Gastroesophageal sphincter (tissue), 4 donors: ENCODE measurements at regions not wholly inside any gene's neighbourhood (a gene's known extent, or its start where the extent isn't known, plus 50 kb on each side); places are given as distances from the start of the nearest gene placed in this dataset.

Experiments
- ATAC-seq: fragments of 150-250 bp; one replicate; pipeline ENCODE4 v1.9.1; 2016; ENCODE audit warnings: mild to moderate bottlenecking, moderate library complexity
- H3K27ac ChIP-seq, 4 donors: fragments of 200-600 bp; sonication (generic) in 3 of 4; 1 replicate in 3 of 4; 2 replicates in 1 of 4; pipeline ENCODE4 v1.5.1; 2016 to 2019
- H3K27me3 ChIP-seq: fragments of 200-600 bp; sonication (generic); one replicate; pipeline ENCODE4 v1.5.1; 2019
- H3K36me3 ChIP-seq, 2 donors: fragments of 200-600 bp; sonication (generic); one replicate each; pipeline ENCODE4 v1.5.1; 2019; ENCODE audit warnings: control low read depth in 1 of 2
- H3K4me1 ChIP-seq, 3 donors: fragments of 200-600 bp; sonication (generic); 1 replicate in 2 of 3; 2 replicates in 1 of 3; pipeline ENCODE4 v1.5.1; 2016 to 2019; ENCODE audit warnings: control low read depth in 2 of 3
- H3K4me3 ChIP-seq, 2 donors: fragments of 200-600 bp; sonication (generic); one replicate each; pipeline ENCODE4 v1.5.1; 2019; ENCODE audit warnings: mild to moderate bottlenecking in 1 of 2, moderate library complexity in 1 of 2
- H3K9me3 ChIP-seq, 3 donors: fragments of 200-600 bp; sonication (generic); one replicate each; pipeline ENCODE4 v1.5.1; 2017 to 2019; ENCODE audit warnings: control low read depth in 2 of 3
- EP300 ChIP-seq: sonication (generic); formaldehyde crosslinking; IDR thresholded peaks from one replicate; pipeline ENCODE4 v1.6.1; 2017; ENCODE audit warnings: antibody characterized with exemption, mild to moderate bottlenecking
- POLR2A ChIP-seq, 2 donors: fragments of 450-650 bp; IDR thresholded peaks; one replicate each; pipeline ENCODE4 v1.6.1; 2017; ENCODE audit warnings: antibody characterized with exemption in 2 of 2, mild to moderate bottlenecking in 2 of 2, moderate library complexity in 1 of 2
- POLR2AphosphoS5 ChIP-seq: sonication (generic); formaldehyde crosslinking; IDR thresholded peaks from one replicate; pipeline ENCODE4 v1.6.1; 2017; ENCODE audit warnings: antibody characterized with exemption
- WGBS, 2 donors: methylation state at CpG; one replicate each; pipeline ENCODE4 v1.1.5; 2018; ENCODE audit warnings: low coverage in 1 of 2; 5-methylcytosine and 5-hydroxymethylcytosine counted together
- TF ChIP-seq, protein P1 (sequence below), 4 experiments: fragments of 200-600 bp in 2 of 4; fragments of 450-650 bp in 2 of 4; sonication (generic) in 1 of 4; IDR thresholded peaks; one replicate each; pipeline ENCODE4 v1.5.1; 2017 to 2019; ENCODE audit warnings: antibody characterized with exemption in 4 of 4, mild to moderate bottlenecking in 2 of 4, moderate library complexity in 2 of 4

DNA sequence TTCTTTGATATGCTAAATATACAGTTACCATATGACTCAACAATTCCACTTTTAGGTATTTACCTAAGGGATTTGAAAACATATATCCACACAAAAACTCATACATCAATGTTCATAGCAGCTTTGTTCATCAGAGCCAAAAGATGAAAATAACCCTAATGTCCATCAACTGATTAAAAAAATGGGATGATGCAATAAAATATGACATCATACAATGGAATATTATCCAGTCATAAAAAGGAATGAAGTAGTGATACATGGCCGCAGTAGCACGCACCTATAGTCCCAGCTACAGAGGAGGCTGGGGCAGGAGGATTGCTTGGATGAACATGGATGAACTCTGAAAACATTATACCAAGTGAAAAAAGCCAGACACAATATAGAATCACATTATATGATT lies 101.4 kb upstream of the SIRPA start:
- WGBS, 2 donors, result 88 to 90% methylated on average over 2 of the region's 2 CpGs
- Histone ChIP-seq H3K36me3 (no peaks in the 10 kb centered on the region), H3K27ac (no peak overlapping the region), H3K4me1 (no peaks in the 10 kb centered on the region), H3K9me3 (no peaks in the 10 kb centered on the region), H3K4me3 (no peak overlapping the region), H3K27me3 (peaks cover 26% of the 10 kb centered on the region)
- no peak for ATAC-seq
- TF ChIP-seq POLR2A (IDR thresholded peaks at IDR 0.05) (no peak), POLR2AphosphoS5 (no peak), EP300 (no peak)
- TF ChIP-seq, protein P1, sequence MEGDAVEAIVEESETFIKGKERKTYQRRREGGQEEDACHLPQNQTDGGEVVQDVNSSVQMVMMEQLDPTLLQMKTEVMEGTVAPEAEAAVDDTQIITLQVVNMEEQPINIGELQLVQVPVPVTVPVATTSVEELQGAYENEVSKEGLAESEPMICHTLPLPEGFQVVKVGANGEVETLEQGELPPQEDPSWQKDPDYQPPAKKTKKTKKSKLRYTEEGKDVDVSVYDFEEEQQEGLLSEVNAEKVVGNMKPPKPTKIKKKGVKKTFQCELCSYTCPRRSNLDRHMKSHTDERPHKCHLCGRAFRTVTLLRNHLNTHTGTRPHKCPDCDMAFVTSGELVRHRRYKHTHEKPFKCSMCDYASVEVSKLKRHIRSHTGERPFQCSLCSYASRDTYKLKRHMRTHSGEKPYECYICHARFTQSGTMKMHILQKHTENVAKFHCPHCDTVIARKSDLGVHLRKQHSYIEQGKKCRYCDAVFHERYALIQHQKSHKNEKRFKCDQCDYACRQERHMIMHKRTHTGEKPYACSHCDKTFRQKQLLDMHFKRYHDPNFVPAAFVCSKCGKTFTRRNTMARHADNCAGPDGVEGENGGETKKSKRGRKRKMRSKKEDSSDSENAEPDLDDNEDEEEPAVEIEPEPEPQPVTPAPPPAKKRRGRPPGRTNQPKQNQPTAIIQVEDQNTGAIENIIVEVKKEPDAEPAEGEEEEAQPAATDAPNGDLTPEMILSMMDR (IDR thresholded peaks at IDR 0.05), result no peak

DNA sequence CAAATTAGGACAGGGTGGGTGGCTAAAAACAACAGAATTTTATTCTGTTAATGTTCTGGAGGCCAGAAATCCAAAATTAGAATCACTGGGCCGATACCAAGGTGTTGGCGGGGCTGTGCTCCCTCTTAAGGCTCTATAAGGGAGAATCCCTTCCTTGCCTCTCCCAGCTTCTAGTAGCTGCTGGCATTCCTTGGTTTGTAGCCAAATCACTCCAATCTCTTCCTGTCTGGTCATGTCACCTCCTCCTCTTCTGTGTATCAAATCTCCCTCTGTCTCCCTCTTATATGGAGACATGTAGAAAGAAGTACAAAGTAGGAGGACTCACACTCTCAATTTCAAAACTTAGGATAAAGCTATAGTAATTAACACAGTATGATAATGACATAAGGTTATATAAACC lies 102.9 kb upstream of the SIRPA start:
- Histone ChIP-seq H3K27me3 (peaks cover 33% of the 10 kb centered on the region), H3K36me3 (no peaks in the 10 kb centered on the region), H3K27ac (no peak overlapping the region), H3K4me1 (no peaks in the 10 kb centered on the region), H3K4me3 (no peak overlapping the region), H3K9me3 (no peaks in the 10 kb centered on the region)
- WGBS, 2 donors, result 44 to 58% methylated on average over 2 of the region's 2 CpGs
- no peak for ATAC-seq
- TF ChIP-seq POLR2AphosphoS5 (no peak), POLR2A (IDR thresholded peaks at IDR 0.05) (no peak), EP300 (no peak)
- TF ChIP-seq, protein P1 (IDR thresholded peaks at IDR 0.05), result no peak

DNA sequence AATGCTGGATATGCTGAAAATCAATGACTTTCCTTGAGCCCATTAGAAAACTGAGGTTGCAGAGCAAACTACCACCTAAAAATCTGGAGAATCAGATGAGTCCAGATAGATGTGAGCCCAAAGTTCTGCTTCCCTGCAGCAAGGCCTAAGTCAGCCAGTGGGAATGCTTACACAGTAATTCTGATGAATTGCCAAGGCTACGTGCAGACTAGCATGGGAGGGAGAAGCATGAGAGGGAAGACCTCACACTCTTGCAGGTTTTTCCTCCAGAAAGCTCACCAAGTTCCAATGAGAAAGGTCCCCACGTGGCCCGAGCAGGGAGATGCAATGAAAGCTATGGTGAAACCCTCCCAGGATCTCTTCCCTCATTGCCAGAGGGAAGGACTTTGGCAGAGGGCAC lies 104.8 kb upstream of the SIRPA start:
- WGBS, 2 donors, result 7% methylated on average over 3 of the region's 3 CpGs; no CpG with 5 or more reads in 1 of the 2 donors
- no peaks in the 10 kb centered on the region for H3K4me1 ChIP-seq
- H3K9me3 ChIP-seq, result no peaks in the 10 kb centered on the region
- no peaks in the 10 kb centered on the region for H3K36me3 ChIP-seq
- TF ChIP-seq POLR2AphosphoS5 (no peak), POLR2A (IDR thresholded peaks at IDR 0.05) (no peak), EP300 (no peak)
- TF ChIP-seq, protein P1 (IDR thresholded peaks at IDR 0.05), result no peak
- H3K27ac ChIP-seq, result no peak overlapping the region
- no peak overlapping the region for H3K4me3 ChIP-seq
- peaks cover 44% of the 10 kb centered on the region for H3K27me3 ChIP-seq
- ATAC-seq, result no peak

DNA sequence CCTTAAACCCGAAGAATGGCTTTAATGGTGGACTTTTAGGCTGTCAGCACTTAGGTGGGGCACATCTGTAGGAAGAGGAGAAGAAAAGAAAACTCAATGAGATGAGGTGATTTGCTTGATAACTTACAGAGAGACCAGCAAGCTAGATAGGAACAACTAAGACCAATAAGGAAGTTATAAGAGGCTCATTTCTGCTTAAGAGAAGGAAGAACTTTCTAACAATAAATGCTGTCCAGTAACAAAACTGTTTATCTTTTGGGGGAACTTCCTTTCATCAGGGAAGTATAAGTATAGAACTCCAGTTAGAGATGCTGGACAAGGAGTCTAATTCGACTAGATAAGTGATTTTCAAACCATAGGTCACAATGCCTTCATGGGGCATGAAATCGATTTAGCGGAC lies 107.2 kb upstream of the SIRPA start:
- Histone ChIP-seq H3K4me3 (no peak overlapping the region), H3K27me3 (peaks cover 55% of the 10 kb centered on the region), H3K27ac (no peak overlapping the region), H3K36me3 (no peaks in the 10 kb centered on the region), H3K4me1 (no peaks in the 10 kb centered on the region), H3K9me3 (no peaks in the 10 kb centered on the region)
- 66 to 75% methylated on average over 4 of the region's 4 CpGs for WGBS, 2 donors
- ATAC-seq, result no peak
- TF ChIP-seq, protein P1 (IDR thresholded peaks at IDR 0.05), result no peak
- TF ChIP-seq EP300 (no peak), POLR2AphosphoS5 (no peak), POLR2A (IDR thresholded peaks at IDR 0.05) (no peak)

DNA sequence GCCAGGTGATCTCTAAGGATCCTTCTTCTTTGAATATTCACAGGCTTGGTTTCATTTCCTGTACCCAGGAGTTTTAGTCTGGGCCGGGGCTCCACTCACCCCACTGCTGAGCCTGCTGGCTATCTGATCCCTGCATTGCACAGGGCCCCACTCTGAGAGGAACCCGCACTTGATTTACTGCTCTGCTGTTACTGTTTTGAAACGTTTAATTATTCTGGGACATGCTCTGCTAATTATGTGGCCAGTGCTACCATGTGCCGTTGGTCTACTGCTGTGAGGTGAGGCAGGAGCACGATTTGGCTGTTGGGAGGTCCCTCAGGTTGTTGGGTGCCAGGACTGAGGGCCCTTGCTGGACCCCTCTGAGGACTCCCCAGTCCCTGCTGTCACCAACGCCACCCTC lies 108.7 kb upstream of the SIRPA start:
- Histone ChIP-seq H3K4me3 (no peak overlapping the region), H3K27ac (no peak overlapping the region), H3K9me3 (no peaks in the 10 kb centered on the region), H3K36me3 (no peaks in the 10 kb centered on the region), H3K4me1 (no peaks in the 10 kb centered on the region), H3K27me3 (peaks cover 61% of the 10 kb centered on the region)
- TF ChIP-seq EP300 (no peak), POLR2AphosphoS5 (no peak), POLR2A (IDR thresholded peaks at IDR 0.05) (no peak)
- TF ChIP-seq, protein P1 (IDR thresholded peaks at IDR 0.05), result no peak
- 40 to 46% methylated on average over 1 to 5 of the region's 6 CpGs for WGBS, 2 donors
- ATAC-seq, result no peak
